Peyer's patch (tissue), 4 donors: ENCODE measurements at regions not wholly inside any gene's neighbourhood (a gene's known extent, or its start where the extent isn't known, plus 50 kb on each side); places are given as distances from the start of the nearest gene placed in this dataset.

Experiments used
- DNase-seq, 3 donors: peaks; one replicate each; pipeline ENCODE4 v3.0.0-alpha.2; 2017 to 2019
- H3K27ac ChIP-seq, 4 donors: fragments of 200-600 bp; sonication (generic); one replicate each; pipeline ENCODE4 v1.5.1; 2016 to 2019
- H3K27me3 ChIP-seq, 2 donors: fragments of 200-600 bp; sonication (generic); one replicate each; pipeline ENCODE4 v1.5.1; 2019
- H3K36me3 ChIP-seq, 3 donors: fragments of 200-600 bp; sonication (generic); one replicate each; pipeline ENCODE4 v1.5.1; 2016 to 2019
- H3K4me1 ChIP-seq, 4 donors: fragments of 200-600 bp; sonication (generic); one replicate each; pipeline ENCODE4 v1.5.1; 2016 to 2019
- H3K4me3 ChIP-seq, 4 donors: fragments of 200-600 bp; sonication (generic); 1 replicate in 3 of 4; 2 replicates in 1 of 4; pipeline ENCODE4 v1.5.1; 2016 to 2019; ENCODE audit warnings: mild to moderate bottlenecking in 1 of 4
- H3K9me3 ChIP-seq, 4 donors: fragments of 200-600 bp; sonication (generic); one replicate each; pipeline ENCODE4 v1.5.1; 2016 to 2019; ENCODE audit warnings: mild to moderate bottlenecking in 1 of 4
- POLR2A ChIP-seq, 2 donors: fragments of 450-650 bp; IDR thresholded peaks; one replicate each; pipeline ENCODE4 v1.5.1; 2017; ENCODE audit warnings: antibody characterized with exemption in 2 of 2, mild to moderate bottlenecking in 2 of 2, moderate library complexity in 2 of 2
- TF ChIP-seq, protein P1 (sequence below), 6 experiments: fragments of 450-650 bp in 4 of 6; fragments of 200-600 bp in 2 of 6; sonication (generic) in 1 of 6; IDR thresholded peaks; one replicate each; pipeline ENCODE4 v1.5.1; 2017 to 2019; ENCODE audit warnings: antibody characterized with exemption in 6 of 6, mild to moderate bottlenecking in 3 of 6, moderate library complexity in 1 of 6

- no peaks in the 10 kb centered on the region for H3K36me3 ChIP-seq
- no peak overlapping the region for H3K4me3 ChIP-seq
- H3K9me3 ChIP-seq = no peaks in the 10 kb centered on the region
- no peak for DNase-seq
- H3K27ac ChIP-seq = no peak overlapping the region
- no peaks in the 10 kb centered on the region for H3K27me3 ChIP-seq
- TF ChIP-seq, protein P1, sequence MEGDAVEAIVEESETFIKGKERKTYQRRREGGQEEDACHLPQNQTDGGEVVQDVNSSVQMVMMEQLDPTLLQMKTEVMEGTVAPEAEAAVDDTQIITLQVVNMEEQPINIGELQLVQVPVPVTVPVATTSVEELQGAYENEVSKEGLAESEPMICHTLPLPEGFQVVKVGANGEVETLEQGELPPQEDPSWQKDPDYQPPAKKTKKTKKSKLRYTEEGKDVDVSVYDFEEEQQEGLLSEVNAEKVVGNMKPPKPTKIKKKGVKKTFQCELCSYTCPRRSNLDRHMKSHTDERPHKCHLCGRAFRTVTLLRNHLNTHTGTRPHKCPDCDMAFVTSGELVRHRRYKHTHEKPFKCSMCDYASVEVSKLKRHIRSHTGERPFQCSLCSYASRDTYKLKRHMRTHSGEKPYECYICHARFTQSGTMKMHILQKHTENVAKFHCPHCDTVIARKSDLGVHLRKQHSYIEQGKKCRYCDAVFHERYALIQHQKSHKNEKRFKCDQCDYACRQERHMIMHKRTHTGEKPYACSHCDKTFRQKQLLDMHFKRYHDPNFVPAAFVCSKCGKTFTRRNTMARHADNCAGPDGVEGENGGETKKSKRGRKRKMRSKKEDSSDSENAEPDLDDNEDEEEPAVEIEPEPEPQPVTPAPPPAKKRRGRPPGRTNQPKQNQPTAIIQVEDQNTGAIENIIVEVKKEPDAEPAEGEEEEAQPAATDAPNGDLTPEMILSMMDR (IDR thresholded peaks at IDR 0.05) = no peak
- no peak for TF ChIP-seq POLR2A (IDR thresholded peaks at IDR 0.05)
- H3K4me1 ChIP-seq = no peaks in the 10 kb centered on the region
Observed at GRCh38 chr2:136468799-136469369, 296.5 kb upstream of the THSD7B start.

DNA sequence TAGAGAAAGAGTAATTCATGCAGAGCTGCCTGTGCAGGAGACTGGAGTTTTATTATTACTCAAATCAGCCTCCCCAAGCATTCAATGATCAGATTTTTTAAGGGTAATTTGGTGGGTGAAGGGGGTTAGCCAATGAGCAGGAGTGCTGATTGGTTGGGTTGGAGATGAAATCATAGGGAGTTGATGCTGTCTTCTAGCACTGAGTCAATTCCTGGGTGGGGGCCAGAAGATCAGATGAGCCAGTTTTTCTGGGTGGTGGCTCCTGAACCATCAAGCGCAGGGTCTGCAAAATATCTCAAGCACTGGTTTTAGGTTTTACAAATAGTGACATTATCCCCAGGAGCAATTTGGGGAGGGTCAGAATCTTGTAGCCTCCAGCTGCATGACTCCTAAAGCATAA, 312.8 kb upstream of the THSD7B start:
- no peaks in the 10 kb centered on the region for H3K36me3 ChIP-seq
- no peak for TF ChIP-seq POLR2A (IDR thresholded peaks at IDR 0.05)
- TF ChIP-seq, protein P1 (IDR thresholded peaks at IDR 0.05) = no peak
- no peaks in the 10 kb centered on the region for H3K27me3 ChIP-seq
- DNase-seq = no peak
- no peak overlapping the region for H3K4me3 ChIP-seq
- H3K4me1 ChIP-seq = no peaks in the 10 kb centered on the region
- no peaks in the 10 kb centered on the region for H3K9me3 ChIP-seq
- no peak overlapping the region for H3K27ac ChIP-seq

GRCh38 chr2:136448986-136449780, 316.2 kb upstream of the THSD7B start:
- no peaks in the 10 kb centered on the region for H3K27me3 ChIP-seq
- H3K36me3 ChIP-seq = no peaks in the 10 kb centered on the region
- H3K4me1 ChIP-seq = no peaks in the 10 kb centered on the region
- no peak overlapping the region for H3K27ac ChIP-seq
- DNase-seq = no peak
- TF ChIP-seq POLR2A (IDR thresholded peaks at IDR 0.05) = no peak
- TF ChIP-seq, protein P1 (IDR thresholded peaks at IDR 0.05) = no peak
- no peaks in the 10 kb centered on the region for H3K9me3 ChIP-seq
- H3K4me3 ChIP-seq = no peak overlapping the region

- H3K9me3 ChIP-seq = no peaks in the 10 kb centered on the region
- H3K4me3 ChIP-seq = no peak overlapping the region
- H3K27ac ChIP-seq = no peak overlapping the region
- H3K36me3 ChIP-seq = no peaks in the 10 kb centered on the region
- TF ChIP-seq POLR2A (IDR thresholded peaks at IDR 0.05) = no peak
- DNase-seq = no peak
- H3K4me1 ChIP-seq = no peaks in the 10 kb centered on the region
- no peaks in the 10 kb centered on the region for H3K27me3 ChIP-seq
Observed at GRCh38 chr2:136448432-136448831, 316.9 kb upstream of the THSD7B start.

- Histone ChIP-seq H3K4me1 (no peaks in the 10 kb centered on the region), H3K27me3 (no peaks in the 10 kb centered on the region), H3K36me3 (no peaks in the 10 kb centered on the region), H3K9me3 (no peaks in the 10 kb centered on the region), H3K27ac (no peak overlapping the region), H3K4me3 (no peak overlapping the region)
- TF ChIP-seq, protein P1 (IDR thresholded peaks at IDR 0.05) = no peak
- no peak for TF ChIP-seq POLR2A (IDR thresholded peaks at IDR 0.05)
- DNase-seq = no peak
Observed at GRCh38 chr2:136444323-136444722, 321.0 kb upstream of the THSD7B start.

- no peak for TF ChIP-seq POLR2A (IDR thresholded peaks at IDR 0.05)
- TF ChIP-seq, protein P1 (IDR thresholded peaks at IDR 0.05) = no peak
- Histone ChIP-seq H3K4me3 (no peak overlapping the region), H3K4me1 (no peaks in the 10 kb centered on the region), H3K27me3 (no peaks in the 10 kb centered on the region), H3K36me3 (no peaks in the 10 kb centered on the region), H3K9me3 (no peaks in the 10 kb centered on the region), H3K27ac (no peak overlapping the region)
- no peak for DNase-seq
Observed at GRCh38 chr2:136443661-136444060, 321.7 kb upstream of the THSD7B start.
